T-cell (primary cell): ENCODE measurements at regions not wholly inside any gene's neighbourhood (a gene's known extent, or its start where the extent isn't known, plus 50 kb on each side); places are given as distances from the start of the nearest gene placed in this dataset.

Experiments used
- ATAC-seq, 4 experiments: fragments of 200-7000 bp in 3 of 4; fragments of 150-1000 bp in 1 of 4; cut with Tn5 transposase; replicated peaks in 1 of 4; 1 replicate in 3 of 4; 2 replicates in 1 of 4; pipeline ENCODE4 v1.10.0; 2021; ENCODE audit warnings: moderate library complexity in 3 of 4, mild to moderate bottlenecking in 2 of 4, moderate number of reproducible peaks in 1 of 4
- CTCF ChIA-PET, 2 donors: fragments of 300-600 bp; sonication (Branson Sonifier 250); formaldehyde crosslinking; loops; one replicate each; lab custom pipeline; 2022; ENCODE audit warnings: antibody characterized with exemption in 2 of 2; lab: Charles Lee
- POLR2A ChIA-PET, 2 donors: fragments of 300-600 bp; sonication (Branson Sonifier 250); formaldehyde crosslinking; loops; one replicate each; lab custom pipeline; 2022; ENCODE audit warnings: antibody characterized with exemption in 2 of 2; lab: Charles Lee
- DNase-seq, 35 experiments: peaks; one replicate each; pipeline versions ENCODE4 v3.0.0 to v3.0.0-alpha.2; 2013 to 2023
- H3K27ac ChIP-seq: one replicate; pipeline ENCODE4 v1.5.1; 2013; ENCODE audit warnings: low read length
- H3K27me3 ChIP-seq, 2 experiments: replicated peaks in 1 of 2; 1 replicate in 1 of 2; 2 replicates in 1 of 2; pipeline versions ENCODE4 v1.6.1 to v1.7.0; 2013; ENCODE audit warnings: low read length in 1 of 2, mixed read lengths in 1 of 2; ENCODE audit not compliant: control insufficient read depth in 2 of 2, insufficient read depth in 2 of 2; ENCODE audit errors: extremely low read depth in 1 of 2
- H3K36me3 ChIP-seq, 2 donors: 1 replicate in 1 of 2; 2 replicates in 1 of 2; pipeline versions ENCODE4 v1.6.1 to v1.7.0; 2013; ENCODE audit warnings: low read length in 1 of 2; ENCODE audit not compliant: control insufficient read depth in 2 of 2, insufficient read depth in 1 of 2; ENCODE audit errors: extremely low read depth in 1 of 2
- H3K4me1 ChIP-seq, 2 experiments: 1 replicate in 1 of 2; 2 replicates in 1 of 2; pipeline versions ENCODE4 v1.6.1 to v1.7.0; 2013; ENCODE audit warnings: low read length in 2 of 2, mixed read lengths in 1 of 2; ENCODE audit not compliant: insufficient read depth in 2 of 2, control insufficient read depth in 1 of 2; ENCODE audit errors: extremely low read depth in 1 of 2
- H3K4me3 ChIP-seq, 2 donors: 1 replicate in 1 of 2; 2 replicates in 1 of 2; pipeline versions ENCODE4 v1.5.1 to v1.7.0; 2013; ENCODE audit warnings: mild to moderate bottlenecking in 2 of 2, low read length in 1 of 2, moderate library complexity in 1 of 2; ENCODE audit not compliant: control insufficient read depth in 1 of 2; ENCODE audit errors: extremely low read depth in 1 of 2
- H3K9me3 ChIP-seq: 2 replicates; pipeline ENCODE4 v1.7.0; 2013
- H3K27ac Mint-ChIP-seq, 2 donors: one replicate each; pipeline ENCODE4 v1.8.0; 2020 to 2021; ENCODE audit warnings: mild to moderate bottlenecking in 2 of 2, mixed read lengths in 2 of 2
- H3K27me3 Mint-ChIP-seq, 2 donors: one replicate each; pipeline ENCODE4 v1.8.0; 2021 to 2022; ENCODE audit warnings: mixed read lengths in 2 of 2
- H3K36me3 Mint-ChIP-seq: one replicate; pipeline ENCODE4 v1.8.0; 2021; ENCODE audit warnings: mixed read lengths
- H3K4me1 Mint-ChIP-seq, 3 donors: one replicate each; pipeline ENCODE4 v1.8.0; 2020 to 2022; ENCODE audit warnings: mixed read lengths in 3 of 3, mild to moderate bottlenecking in 1 of 3
- H3K4me3 Mint-ChIP-seq, 3 donors: one replicate each; pipeline ENCODE4 v1.8.0; 2020 to 2022; ENCODE audit warnings: mild to moderate bottlenecking in 3 of 3, mixed read lengths in 3 of 3, moderate library complexity in 3 of 3
- H3K9me3 Mint-ChIP-seq, 3 donors: one replicate each; pipeline ENCODE4 v1.8.0; 2020 to 2022; ENCODE audit warnings: mixed read lengths in 3 of 3
- WGBS: methylation state at CpG from one replicate; pipeline ENCODE4 v1.1.5; 2013; ENCODE audit warnings: missing lambda C conversion rate; ENCODE audit not compliant: insufficient coverage; 5-methylcytosine and 5-hydroxymethylcytosine counted together

DNA sequence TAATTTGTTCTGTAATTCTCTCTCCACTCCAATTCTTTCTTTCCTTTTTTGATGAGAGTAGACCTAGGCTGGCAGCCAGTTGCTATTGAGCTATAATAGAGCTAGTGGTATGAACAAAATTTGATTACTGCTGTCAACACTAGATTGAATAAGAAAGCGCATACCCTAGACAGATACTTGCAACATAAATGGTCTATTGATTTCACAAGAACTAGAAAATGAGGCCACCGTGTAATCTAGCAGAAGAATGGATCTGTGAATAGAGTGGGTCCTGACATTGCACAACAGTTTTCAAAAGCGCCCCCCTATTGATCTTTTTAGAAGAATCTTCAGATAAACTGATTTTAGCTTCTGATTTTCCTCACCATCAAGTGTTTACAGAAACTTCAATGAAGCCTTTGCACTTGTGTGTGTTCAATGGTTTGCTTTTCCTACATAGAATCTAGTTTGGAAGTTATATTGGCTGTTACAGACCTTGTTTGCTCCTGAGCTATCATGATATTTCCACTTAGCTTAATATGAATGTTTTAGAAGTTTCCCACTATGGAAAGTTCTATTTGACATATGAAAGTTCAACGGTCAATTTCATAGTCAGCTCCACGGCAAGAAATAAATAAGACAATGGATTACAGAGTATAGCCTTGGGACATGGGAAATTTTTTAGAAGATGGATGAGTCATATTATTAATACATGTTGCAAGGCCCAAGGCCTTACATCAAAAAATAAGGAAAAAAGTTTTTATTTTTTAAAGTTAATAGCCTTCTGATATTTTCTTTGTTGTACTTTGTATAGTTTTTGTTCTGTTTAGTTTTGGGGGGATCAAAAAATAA, 55.6 kb downstream of the UTRN start:
- no peaks in the 10 kb centered on the region for H3K36me3 ChIP-seq
- no peak overlapping the region for H3K27ac ChIP-seq
- DNase-seq (no peak), ATAC-seq (no peak)
- CTCF ChIA-PET: interaction anchor here in 1 of 2 donors (0.8 to 1.0 kb wide), 2 partner anchors 122 to 1598 kb away, joined by 3 read pairs; no protein-coding TSS in a partner anchor
- H3K4me1 ChIP-seq: peaks cover 35 to 46% of the 10 kb centered on the region in 2 experiments
- POLR2A ChIA-PET: interaction anchor here in 1 of 2 donors (0.6 kb wide), 1 partner anchor 266 kb away, joined by 5 read pairs; no protein-coding TSS in a partner anchor
- no peak overlapping the region for H3K4me3 ChIP-seq
- WGBS: no CpG with 5 or more reads among the region's 5 CpGs
- Mint-ChIP-seq H3K9me3 (no peaks in the 10 kb centered on the region), H3K4me1 (peaks cover 67 to 90% (median 84%) of the 10 kb centered on the region in 3 donors), H3K27ac (peak overlapping the region; percentile 10 to 25), H3K4me3 (peak overlapping the region in 1 of 3 donors; percentile 6), H3K27me3 (no peaks in the 10 kb centered on the region), H3K36me3 (no peaks in the 10 kb centered on the region)
- no peaks in the 10 kb centered on the region for H3K9me3 ChIP-seq
- H3K27me3 ChIP-seq: no peaks in the 10 kb centered on the region

DNA sequence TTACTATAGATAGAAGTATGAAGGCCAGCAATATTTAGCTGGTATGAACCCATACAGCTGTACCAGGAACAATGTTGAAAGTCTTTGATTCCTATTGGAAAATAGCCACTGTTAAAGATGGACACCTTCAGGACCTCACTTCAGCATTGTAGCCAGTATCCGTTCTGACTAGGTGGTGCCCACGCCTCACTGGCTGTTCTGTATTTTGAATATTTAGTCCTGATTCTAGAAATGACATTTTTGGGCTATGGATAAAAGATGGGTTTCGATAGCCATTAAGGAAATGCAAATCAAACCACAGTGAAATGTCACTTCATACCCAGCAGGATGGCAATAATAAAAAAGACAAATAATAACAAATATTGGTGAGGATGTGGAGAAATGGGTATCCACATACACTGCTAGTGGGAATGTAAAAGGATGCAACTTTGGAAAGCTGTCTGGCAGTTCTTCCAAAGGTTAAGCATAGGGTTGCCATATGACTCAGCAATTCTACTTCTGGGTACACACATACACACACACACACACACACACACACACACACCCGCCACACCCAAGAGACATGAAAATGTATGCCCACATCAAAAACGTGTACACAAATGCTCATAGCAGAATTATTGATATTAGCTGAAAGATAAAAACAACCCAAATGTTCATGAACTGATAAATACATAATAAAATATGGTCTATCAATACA, 56.8 kb downstream of the UTRN start:
- Mint-ChIP-seq H3K27me3 (no peaks in the 10 kb centered on the region), H3K9me3 (no peaks in the 10 kb centered on the region), H3K36me3 (peaks cover 2% of the 10 kb centered on the region), H3K27ac (peak overlapping the region; percentile 66 to 72), H3K4me3 (peak overlapping the region in 1 of 3 donors; percentile 84), H3K4me1 (peaks cover 64 to 88% (median 79%) of the 10 kb centered on the region in 3 donors)
- Histone ChIP-seq H3K4me1 (peaks cover 33 to 44% of the 10 kb centered on the region in 2 experiments), H3K9me3 (no peaks in the 10 kb centered on the region), H3K27me3 (no peaks in the 10 kb centered on the region), H3K4me3 (no peak overlapping the region), H3K27ac (peak overlapping the region; percentile 79), H3K36me3 (no peaks in the 10 kb centered on the region)
- ATAC-seq (no peak), DNase-seq (no peak)
- no CpG with 5 or more reads among the region's 5 CpGs for WGBS
- ChIA-PET POLR2A (no interaction called here), CTCF (interaction anchor here (0.5 to 1.4 kb wide), 4 partner anchors 12 to 1403 kb away, joined by 3 to 4 read pairs (median 4); no protein-coding TSS in a partner anchor)

DNA sequence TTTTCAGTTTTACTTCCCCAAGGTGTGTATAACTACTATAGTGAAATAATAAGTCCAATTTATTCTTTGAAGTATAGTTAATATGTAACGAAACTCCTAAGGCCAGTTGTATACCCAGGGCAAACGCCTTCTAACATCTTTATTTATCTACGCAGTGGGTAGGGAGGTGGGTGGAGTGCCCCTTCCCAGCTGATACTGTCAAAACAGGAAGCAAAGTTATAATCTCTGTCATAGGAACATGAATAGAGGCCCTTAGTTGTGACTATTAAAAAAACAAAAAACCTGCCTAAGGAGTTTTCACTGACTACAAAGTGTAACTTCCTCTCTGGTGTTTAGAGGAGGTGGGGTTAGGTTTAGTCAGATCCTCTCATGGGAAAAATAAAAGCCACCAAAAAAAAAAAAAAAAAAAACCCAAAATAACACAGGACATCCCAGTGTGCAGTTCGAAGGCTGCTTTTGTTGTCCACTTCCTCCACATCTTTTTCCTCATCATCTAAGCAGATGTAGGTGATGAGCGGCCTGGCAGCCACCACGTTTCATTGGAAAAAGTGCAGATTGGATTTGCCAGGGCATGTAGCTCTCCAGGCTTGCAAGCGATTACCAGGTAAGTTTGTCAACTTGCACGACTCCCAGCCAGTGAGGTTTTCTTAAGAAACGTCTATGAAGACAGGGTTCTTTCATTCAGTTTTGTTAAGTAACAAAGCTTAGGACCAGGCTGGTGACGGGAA, 58.7 kb downstream of the UTRN start:
- peaks cover 70 to 88% (median 82%) of the 10 kb centered on the region in 3 donors for H3K4me1 Mint-ChIP-seq
- 0% methylated on average over 6 of the region's 10 CpGs for WGBS
- Histone ChIP-seq H3K4me3 (peak overlapping the region; percentile 57 to 79), H3K9me3 (no peaks in the 10 kb centered on the region), H3K4me1 (peaks cover 31 to 56% of the 10 kb centered on the region in 2 experiments), H3K36me3 (no peaks in the 10 kb centered on the region), H3K27ac (peak overlapping the region; percentile 79), H3K27me3 (no peaks in the 10 kb centered on the region)
- peaks cover 0 to 4% (median 0%) of the 10 kb centered on the region in 3 donors for H3K9me3 Mint-ChIP-seq
- CTCF ChIA-PET: interaction anchor here (0.5 to 1.4 kb wide), 4 partner anchors 10 to 1292 kb away, joined by 3 to 6 read pairs (median 4); no protein-coding TSS in a partner anchor
- POLR2A ChIA-PET: interaction anchor here in 1 of 2 donors (0.6 to 0.8 kb wide), 2 partner anchors 58 to 76 kb away, joined by 3 read pairs; no protein-coding TSS in a partner anchor
- ATAC-seq: peak; percentile 80 to 83 (median 82)
- H3K27me3 Mint-ChIP-seq: no peaks in the 10 kb centered on the region
- H3K36me3 Mint-ChIP-seq: peaks cover 16% of the 10 kb centered on the region
- H3K4me3 Mint-ChIP-seq: peak overlapping the region; percentile 84 to 98 (median 89)
- H3K27ac Mint-ChIP-seq: peak overlapping the region; percentile 94 to 99
- DNase-seq: peak in 34 of 35 experiments; percentile 25 to 79 (median 55)

DNA sequence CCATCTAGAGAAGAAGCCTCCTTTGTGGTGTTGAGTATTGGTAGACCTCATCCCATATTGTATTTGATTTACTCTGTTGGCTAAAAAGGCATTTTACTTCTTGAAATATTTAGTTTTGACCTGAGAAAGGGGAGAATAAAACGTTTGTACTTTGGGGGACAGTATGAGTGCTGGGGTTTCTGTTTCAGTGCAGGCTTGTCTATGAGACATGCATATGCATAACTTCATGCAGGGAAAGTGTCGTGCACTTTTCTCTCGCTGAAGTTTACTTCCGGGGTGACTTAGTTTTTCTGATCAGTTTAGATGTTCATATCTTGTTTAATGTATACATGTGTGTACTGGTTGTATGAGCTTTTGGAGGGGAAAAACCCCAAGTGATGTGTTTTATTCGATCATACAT, 59.5 kb downstream of the UTRN start:
- 0% methylated on average over 4 of the region's 5 CpGs for WGBS
- no peaks in the 10 kb centered on the region for H3K27me3 Mint-ChIP-seq
- ATAC-seq (peak; percentile 48 to 57 (median 51)), DNase-seq (peak in 12 of 35 experiments; percentile 12 to 67 (median 26))
- ChIA-PET CTCF (no interaction called here), POLR2A (interaction anchor here in 1 of 2 donors (0.5 kb wide), 1 partner anchor 27 kb away, joined by 3 read pairs; no protein-coding TSS in a partner anchor)
- no peaks in the 10 kb centered on the region for H3K9me3 ChIP-seq
- peaks cover 72 to 90% (median 80%) of the 10 kb centered on the region in 3 donors for H3K4me1 Mint-ChIP-seq
- H3K4me1 ChIP-seq: peaks cover 32 to 64% of the 10 kb centered on the region in 2 experiments
- peaks cover 0 to 4% (median 0%) of the 10 kb centered on the region in 3 donors for H3K9me3 Mint-ChIP-seq
- H3K36me3 Mint-ChIP-seq: peaks cover 17% of the 10 kb centered on the region
- H3K27ac ChIP-seq: peak overlapping the region; percentile 79
- H3K36me3 ChIP-seq: no peaks in the 10 kb centered on the region
- peak overlapping the region; percentile 84 to 98 (median 89) for H3K4me3 Mint-ChIP-seq
- no peaks in the 10 kb centered on the region for H3K27me3 ChIP-seq
- H3K4me3 ChIP-seq: peak overlapping the region; percentile 57 to 79
- H3K27ac Mint-ChIP-seq: peak overlapping the region; percentile 94 to 99

DNA sequence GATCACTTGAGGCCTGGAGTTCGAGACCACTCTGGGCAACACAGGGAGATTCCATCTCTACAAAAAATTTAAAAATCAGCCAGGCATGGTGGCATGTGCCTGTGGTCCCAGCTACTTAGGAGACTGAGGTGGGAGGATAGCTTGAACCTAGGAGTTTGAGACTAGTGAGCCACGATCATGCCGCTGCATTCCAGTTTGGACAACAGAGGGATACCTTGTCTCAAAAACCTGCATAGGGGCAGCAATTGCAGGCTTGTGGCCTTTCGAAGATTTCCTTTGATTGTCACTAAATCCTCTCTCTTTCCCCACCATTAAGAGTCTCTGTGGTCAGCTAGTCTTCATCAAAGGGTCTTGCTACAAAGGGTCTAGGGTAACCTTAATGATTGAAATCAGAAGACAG, 60.3 kb downstream of the UTRN start:
- Histone ChIP-seq H3K36me3 (no peaks in the 10 kb centered on the region), H3K27me3 (no peaks in the 10 kb centered on the region), H3K4me1 (peaks cover 38 to 68% of the 10 kb centered on the region in 2 experiments), H3K9me3 (no peaks in the 10 kb centered on the region), H3K27ac (peak overlapping the region; percentile 79), H3K4me3 (peak overlapping the region; percentile 57 to 79)
- CTCF ChIA-PET: interaction anchor here in 1 of 2 donors (0.7 kb wide), 1 partner anchor 40 kb away, joined by 3 read pairs; no protein-coding TSS in a partner anchor
- H3K4me3 Mint-ChIP-seq: peak overlapping the region; percentile 84 to 98 (median 89)
- H3K4me1 Mint-ChIP-seq: peaks cover 79 to 91% (median 88%) of the 10 kb centered on the region in 3 donors
- POLR2A ChIA-PET: interaction anchor here (0.5 to 0.7 kb wide), 4 partner anchors 28 to 318 kb away, joined by 3 to 4 read pairs (median 4); no protein-coding TSS in a partner anchor
- H3K9me3 Mint-ChIP-seq: peaks cover 0 to 4% (median 0%) of the 10 kb centered on the region in 3 donors
- no peaks in the 10 kb centered on the region for H3K27me3 Mint-ChIP-seq
- peak overlapping the region; percentile 94 to 99 for H3K27ac Mint-ChIP-seq
- WGBS: 70% methylated on average over 2 of the region's 4 CpGs
- ATAC-seq (no peak), DNase-seq (no peak)
- peaks cover 19% of the 10 kb centered on the region for H3K36me3 Mint-ChIP-seq
